SK-N-SH (cell line): ENCODE measurements at regions not wholly inside any gene's neighbourhood (a gene's known extent, or its start where the extent isn't known, plus 50 kb on each side); places are given as distances from the start of the nearest gene placed in this dataset.
"Not testable (repeated sequence)": the region's sequence is repeated elsewhere in the genome, so short reads cannot be mapped to it uniquely, and the experiment has no call there.

Experiments used
- CTCF ChIP-seq: fragments of 200-600 bp; sonication (generic); IDR thresholded peaks from 2 replicates; pipeline ENCODE4 v1.6.1; 2017; ENCODE audit warnings: antibody characterized with exemption, mild to moderate bottlenecking, moderate library complexity
- EZH2phosphoT487 ChIP-seq: fragments of 200-600 bp; sonication (generic); IDR thresholded peaks from 2 replicates; pipeline ENCODE4 v1.6.1; 2017; ENCODE audit warnings: low read depth, mixed run types, mild to moderate bottlenecking, antibody characterized with exemption, moderate library complexity, borderline replicate concordance
- GATA2 ChIP-seq: sonication (generic); formaldehyde crosslinking; IDR thresholded peaks from 2 replicates; pipeline ENCODE4 v1.5.0; 2020; ENCODE audit warnings: mild to moderate bottlenecking, missing genetic modification reagents
- MEF2A ChIP-seq: IDR thresholded peaks from 2 replicates; pipeline ENCODE4 v1.4.0; 2012; ENCODE audit warnings: low read depth, borderline replicate concordance
- MXI1 ChIP-seq: IDR thresholded peaks from 2 replicates; pipeline ENCODE4 v1.6.1; 2012; ENCODE audit warnings: mild to moderate bottlenecking, low read depth, low read length, improper control_type of control experiment
- POLR2AphosphoS5 ChIP-seq: IDR thresholded peaks from 2 replicates; pipeline ENCODE4 v1.6.1; 2012; ENCODE audit warnings: low read depth, low read length
- RAD21 ChIP-seq: IDR thresholded peaks from 2 replicates; pipeline ENCODE4 v1.6.1; 2012; ENCODE audit warnings: mild to moderate bottlenecking, low read length
- RFX5 ChIP-seq: IDR thresholded peaks from 2 replicates; pipeline ENCODE4 v1.6.1; 2012; ENCODE audit warnings: mild to moderate bottlenecking, improper control_type of control experiment, low read length
- RXRA ChIP-seq: IDR thresholded peaks from 2 replicates; pipeline ENCODE4 v1.4.0; 2012; ENCODE audit warnings: low read depth, mild to moderate bottlenecking, borderline replicate concordance
- SMC3 ChIP-seq: IDR thresholded peaks from 2 replicates; pipeline ENCODE4 v1.6.1; 2012; ENCODE audit warnings: low read depth, low read length, improper control_type of control experiment
- TAF1 ChIP-seq: IDR thresholded peaks from 2 replicates; pipeline ENCODE4 v1.6.1; 2012; ENCODE audit warnings: low read depth, mild to moderate bottlenecking, low read length, moderate library complexity, borderline replicate concordance
- TCF12 ChIP-seq: IDR thresholded peaks from 2 replicates; pipeline ENCODE4 v1.4.0; 2012

- TF ChIP-seq GATA2, CTCF, POLR2AphosphoS5, RFX5, MXI1, EZH2phosphoT487, MEF2A, TCF12, TAF1, SMC3, RAD21, RXRA: not testable (repeated sequence)
Measured at GRCh38 chr20:36083200-36083599, 71.3 kb upstream of the EPB41L1 start.
